ENCODE measurements at regions not wholly inside any gene's neighbourhood (a gene's known extent, or its start where the extent isn't known, plus 50 kb on each side); places are given as distances from the start of the nearest gene placed in this dataset.

GRCh38 chr5:109267283-109267682, 142.5 kb downstream of the PJA2 start (continued):
- TF ChIP-seq ASH2L (IDR thresholded peaks at IDR 0.05; ENCODE audit: borderline replicate concordance, low read depth) (no peak), NKRF (conservative IDR thresholded peaks at IDR 0.05) (no peak), RAD21 (IDR thresholded peaks at IDR 0.05; ENCODE audit: insufficient read depth, low read depth, low read length) (no peak)

- WGBS (ENCODE audit: insufficient coverage, insufficient replicate concordance, low lambda C conversion rate, missing lambda C conversion rate): 60% methylated on average over 4 of the region's 4 CpGs
- intact Hi-C loops (cut with micrococcal nuclease; ENCODE audit: unreplicated experiment) (no loop called here), in situ Hi-C loops (cut with MboI) (no loop called here)
- Histone ChIP-seq H4K20me1 (ENCODE audit: control insufficient read depth, insufficient read depth) (no peaks in the 10 kb centered on the region), H3K27me3 (replicated peaks in 1 of 2; ENCODE audit: control insufficient read depth in 2 of 2, insufficient read depth in 2 of 2, low read length in 1 of 2) (no peaks in the 10 kb centered on the region), H3K4me2 (ENCODE audit: control insufficient read depth, insufficient read depth) (no peak overlapping the region), H3K36me3 (ENCODE audit: control insufficient read depth in 2 of 2, insufficient read depth in 2 of 2, low read length in 1 of 2) (no peaks in the 10 kb centered on the region), H3K27ac (ENCODE audit: control insufficient read depth, insufficient read depth) (no peak overlapping the region), H2AFZ (ENCODE audit: control insufficient read depth, low read depth, low read length) (no peak overlapping the region), H3K4me1 (ENCODE audit: control insufficient read depth, insufficient read depth, low read length) (no peaks in the 10 kb centered on the region), H3K9ac (ENCODE audit: control insufficient read depth, insufficient read depth, low read length) (no peak overlapping the region), H3K79me2 (ENCODE audit: control insufficient read depth, insufficient read depth, low read length) (no peaks in the 10 kb centered on the region), H3K4me3 (no peak overlapping the region), H3K9me3 (replicated peaks; ENCODE audit: control insufficient read depth, insufficient read depth, low read length) (peaks cover 1% of the 10 kb centered on the region; the same call in 1 of the 3 replicates)
- BruUV-seq (replicated peaks): no TSS peak
- ChIA-PET CTCF (no interaction called here), RAD21 (ENCODE audit: unreplicated experiment) (no interaction called here), POLR2A (no interaction called here), SMC1A (ENCODE audit: uncharacterized antibody, unreplicated experiment) (no interaction called here)
- no peak for DNase-seq (ENCODE audit: low read depth, low spot score)
- FAIRE-seq: no peak
- no peak for ATAC-seq
- no peak for TF ChIP-seq POLR2A (IDR thresholded peaks at IDR 0.05; ENCODE audit: low read depth, low read length)
- TF ChIP-seq, protein P1, sequence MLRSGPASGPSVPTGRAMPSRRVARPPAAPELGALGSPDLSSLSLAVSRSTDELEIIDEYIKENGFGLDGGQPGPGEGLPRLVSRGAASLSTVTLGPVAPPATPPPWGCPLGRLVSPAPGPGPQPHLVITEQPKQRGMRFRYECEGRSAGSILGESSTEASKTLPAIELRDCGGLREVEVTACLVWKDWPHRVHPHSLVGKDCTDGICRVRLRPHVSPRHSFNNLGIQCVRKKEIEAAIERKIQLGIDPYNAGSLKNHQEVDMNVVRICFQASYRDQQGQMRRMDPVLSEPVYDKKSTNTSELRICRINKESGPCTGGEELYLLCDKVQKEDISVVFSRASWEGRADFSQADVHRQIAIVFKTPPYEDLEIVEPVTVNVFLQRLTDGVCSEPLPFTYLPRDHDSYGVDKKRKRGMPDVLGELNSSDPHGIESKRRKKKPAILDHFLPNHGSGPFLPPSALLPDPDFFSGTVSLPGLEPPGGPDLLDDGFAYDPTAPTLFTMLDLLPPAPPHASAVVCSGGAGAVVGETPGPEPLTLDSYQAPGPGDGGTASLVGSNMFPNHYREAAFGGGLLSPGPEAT (IDR thresholded peaks at IDR 0.05; ENCODE audit: low read depth): no peak
- TF ChIP-seq ZBTB4 (CRISPR knock-in tag; IDR thresholded peaks at IDR 0.05): no peak
- TF ChIP-seq SREBF2 (IDR thresholded peaks at IDR 0.05; ENCODE audit: low read length): no peak
- no peak for TF ChIP-seq BCLAF1 (IDR thresholded peaks at IDR 0.05)
- no peak for TF ChIP-seq IKZF1 (conservative IDR thresholded peaks at IDR 0.05)
- TF ChIP-seq SIX5 (IDR thresholded peaks at IDR 0.05; ENCODE audit: low read depth, low read length, severe bottlenecking): no peak
These were observed 151.0 kb downstream of the PJA2 start for GRCh38 chr5:109258755-109259154.
